Neuronal stem cell (in vitro differentiated cells): ENCODE measurements at regions not wholly inside any gene's neighbourhood (a gene's known extent, or its start where the extent isn't known, plus 50 kb on each side); places are given as distances from the start of the nearest gene placed in this dataset.

ENCODE experiments used
- DNase-seq: peaks from one replicate; pipeline ENCODE4 v3.0.0-alpha.2; 2013; ENCODE audit warnings: low spot score
- H2AFZ ChIP-seq: one replicate; pipeline ENCODE4 v1.6.1; 2013; ENCODE audit warnings: mild to moderate bottlenecking, low read length, inconsistent platforms
- H2AK5ac ChIP-seq: 2 replicates; pipeline ENCODE4 v1.6.1; 2013; ENCODE audit warnings: low read depth, mild to moderate bottlenecking, inconsistent platforms, low read length, moderate library complexity, mixed read lengths
- H2BK120ac ChIP-seq: 2 replicates; pipeline ENCODE4 v1.6.1; 2013; ENCODE audit warnings: low read depth, mild to moderate bottlenecking, inconsistent platforms, low read length, moderate library complexity, mixed read lengths
- H2BK12ac ChIP-seq: one replicate; pipeline ENCODE4 v1.6.1; 2013; ENCODE audit warnings: low read length, inconsistent platforms
- H2BK15ac ChIP-seq: 2 replicates; pipeline ENCODE4 v1.6.1; 2013; ENCODE audit warnings: mild to moderate bottlenecking, low read length, inconsistent platforms, mixed read lengths
- H2BK5ac ChIP-seq: one replicate; pipeline ENCODE4 v1.6.1; 2013; ENCODE audit warnings: inconsistent platforms, mild to moderate bottlenecking, low read length, moderate library complexity
- H3K14ac ChIP-seq: one replicate; pipeline ENCODE4 v1.6.1; 2013; ENCODE audit warnings: low read length, inconsistent platforms
- H3K18ac ChIP-seq: 2 replicates; pipeline ENCODE4 v1.6.1; 2013; ENCODE audit warnings: low read length, inconsistent platforms
- H3K23ac ChIP-seq: 2 replicates; pipeline ENCODE4 v1.6.1; 2013; ENCODE audit warnings: low read depth, mild to moderate bottlenecking, mixed read lengths, low read length, inconsistent platforms; ENCODE audit not compliant: poor library complexity
- H3K27ac ChIP-seq: replicated peaks from 3 replicates; pipeline ENCODE4 v1.5.1; 2013; ENCODE audit warnings: low read length, inconsistent platforms
- H3K27me3 ChIP-seq, 3 experiments: 2 replicates each; pipeline ENCODE4 v1.6.1; 2013; ENCODE audit warnings: low read length in 3 of 3, mild to moderate bottlenecking in 2 of 3, inconsistent platforms in 1 of 3, low read depth in 1 of 3, mixed read lengths in 1 of 3, moderate library complexity in 1 of 3; ENCODE audit not compliant: control insufficient read depth in 3 of 3, insufficient read depth in 3 of 3
- H3K36me3 ChIP-seq, 2 donors: replicated peaks in 1 of 2; 2 replicates each; pipeline ENCODE4 v1.6.1; 2013; ENCODE audit warnings: low read length in 2 of 2; ENCODE audit not compliant: control insufficient read depth in 2 of 2, insufficient read depth in 2 of 2
- H3K4ac ChIP-seq: 2 replicates; pipeline ENCODE4 v1.6.1; 2013; ENCODE audit warnings: inconsistent platforms, mild to moderate bottlenecking, low read length, moderate library complexity
- H3K4me1 ChIP-seq, 2 donors: 1 replicate in 1 of 2; 2 replicates in 1 of 2; pipeline ENCODE4 v1.6.1; 2013; ENCODE audit warnings: low read length in 2 of 2, low read depth in 1 of 2; ENCODE audit not compliant: control insufficient read depth in 2 of 2, insufficient read depth in 1 of 2
- H3K4me2 ChIP-seq: one replicate; pipeline ENCODE4 v1.6.1; 2013; ENCODE audit warnings: mild to moderate bottlenecking, low read length, inconsistent platforms; ENCODE audit not compliant: insufficient read depth, poor library complexity, severe bottlenecking
- H3K4me3 ChIP-seq, 2 donors: 2 replicates each; pipeline ENCODE4 v1.5.1; 2013; ENCODE audit warnings: low read length in 2 of 2, mild to moderate bottlenecking in 2 of 2, inconsistent platforms in 1 of 2, moderate library complexity in 1 of 2
- H3K79me1 ChIP-seq: one replicate; pipeline ENCODE4 v1.6.1; 2013; ENCODE audit warnings: low read depth, mild to moderate bottlenecking, inconsistent platforms, low read length, moderate library complexity
- H3K9ac ChIP-seq: one replicate; pipeline ENCODE4 v1.6.1; 2013; ENCODE audit warnings: mild to moderate bottlenecking, low read depth, low read length, inconsistent platforms; ENCODE audit not compliant: poor library complexity
- H3K9me3 ChIP-seq, 2 donors: replicated peaks in 1 of 2; 2 replicates each; pipeline versions ENCODE3 to v1.6.1; 2013; ENCODE audit warnings: low read length in 2 of 2, mild to moderate bottlenecking in 2 of 2, inconsistent platforms in 1 of 2, low read depth in 1 of 2, mixed read lengths in 1 of 2, moderate library complexity in 1 of 2; ENCODE audit not compliant: control insufficient read depth in 2 of 2, insufficient read depth in 1 of 2
- H4K8ac ChIP-seq: one replicate; pipeline ENCODE4 v1.6.1; 2013; ENCODE audit warnings: low read depth, mild to moderate bottlenecking, inconsistent platforms, low read length, moderate library complexity
- H4K91ac ChIP-seq: one replicate; pipeline ENCODE4 v1.6.1; 2013; ENCODE audit warnings: low read length, low read depth, mild to moderate bottlenecking, inconsistent platforms; ENCODE audit not compliant: poor library complexity
- WGBS, 2 donors: extraction: QIAGEN DNeasy Blood & Tissue Kit; methylation state at CpG; one replicate each; pipeline ENCODE4 v1.1.7; 2013; ENCODE audit warnings: missing lambda C conversion rate in 2 of 2, mixed read lengths in 1 of 2; ENCODE audit not compliant: insufficient read length in 2 of 2, insufficient replicate concordance in 1 of 2; ENCODE audit errors: extremely low coverage in 2 of 2; 5-methylcytosine and 5-hydroxymethylcytosine counted together

DNA sequence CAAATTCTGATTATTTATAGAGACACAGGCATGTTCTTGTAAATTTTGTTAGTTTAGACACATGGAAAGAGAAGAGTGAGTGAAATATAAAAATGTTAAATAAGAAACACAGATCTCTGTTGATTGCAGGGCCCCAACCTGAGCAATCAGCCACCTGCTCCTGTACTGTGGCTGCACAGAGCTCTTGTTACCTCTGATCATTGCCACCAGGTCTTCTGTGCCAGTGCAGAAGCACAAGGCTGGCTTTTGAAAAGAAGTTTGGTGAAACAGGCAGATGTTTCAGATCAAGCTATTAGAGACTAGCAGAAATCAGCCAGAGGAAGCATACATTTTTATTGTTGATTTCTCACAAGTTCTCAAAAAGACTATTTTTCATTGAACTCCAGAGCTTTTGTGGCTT is 434.1 kb upstream of the OR4E1 start:
- H2AK5ac ChIP-seq: no peak overlapping the region

DNA sequence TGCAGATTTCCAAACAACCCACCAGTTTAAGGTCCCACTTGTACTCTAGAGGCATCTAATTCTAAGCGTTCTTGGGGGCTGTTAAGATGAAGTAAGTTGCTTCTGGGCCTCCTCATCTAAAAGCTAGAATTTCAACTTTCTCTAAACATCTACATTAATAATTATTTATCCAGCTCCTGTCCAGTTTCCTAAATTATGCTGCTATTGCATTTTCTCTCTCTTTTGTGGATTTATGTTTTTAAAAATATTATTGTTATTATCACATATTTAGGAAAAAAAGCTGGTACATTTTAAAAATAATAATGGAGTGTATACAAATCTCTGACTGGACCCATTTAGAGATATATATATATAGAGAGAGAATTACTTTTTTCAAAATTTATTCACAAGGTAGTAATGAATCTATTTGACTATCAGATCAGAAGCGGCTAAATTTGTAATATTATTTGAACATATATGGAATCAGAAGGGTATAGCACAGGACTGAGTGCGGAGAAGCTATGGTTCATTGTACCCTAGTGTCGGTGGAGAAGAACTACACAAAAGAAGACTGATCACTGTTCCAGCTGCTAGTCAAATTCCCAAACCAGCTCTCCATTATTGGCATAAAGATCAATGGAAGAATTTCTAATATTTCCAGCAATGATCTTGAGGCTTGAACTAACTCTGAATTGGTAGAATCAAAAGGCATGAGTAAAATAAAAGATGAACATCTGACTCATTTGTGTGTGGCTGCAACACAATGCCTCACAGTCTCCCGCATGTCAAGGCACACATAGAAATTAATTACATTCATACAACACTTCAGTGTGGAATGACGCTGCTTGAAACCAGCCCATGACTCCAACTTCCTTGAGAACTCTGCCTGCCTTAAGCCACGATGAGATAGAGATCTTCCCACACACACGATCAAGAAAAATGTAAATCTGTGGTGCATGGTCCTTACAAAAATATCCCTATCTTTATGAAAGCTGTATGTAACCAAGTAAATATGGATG is 433.4 kb upstream of the OR4E1 start:
- H3K4me2 ChIP-seq: no peak overlapping the region
- no peak overlapping the region for H2BK12ac ChIP-seq
- no peak overlapping the region for H4K91ac ChIP-seq
- no peaks in the 10 kb centered on the region for H3K79me1 ChIP-seq
- H2BK5ac ChIP-seq: no peak overlapping the region
- H3K36me3 ChIP-seq: no peaks in the 10 kb centered on the region
- DNase-seq: no peak
- H2AK5ac ChIP-seq: no peak overlapping the region
- H4K8ac ChIP-seq: no peak overlapping the region
- no peak overlapping the region for H3K14ac ChIP-seq
- no peak overlapping the region for H3K23ac ChIP-seq
- no peak overlapping the region for H3K9ac ChIP-seq
- H2BK120ac ChIP-seq: no peak overlapping the region
- H2AFZ ChIP-seq: no peak overlapping the region
- no peaks in the 10 kb centered on the region for H3K9me3 ChIP-seq
- H3K4ac ChIP-seq: no peak overlapping the region
- WGBS, 2 donors: no CpG with 5 or more reads among the region's 8 CpGs
- no peak overlapping the region for H3K18ac ChIP-seq
- H2BK15ac ChIP-seq: no peak overlapping the region
- peaks cover 0 to 3% (median 0%) of the 10 kb centered on the region in 3 experiments for H3K27me3 ChIP-seq
- H3K4me3 ChIP-seq: no peak overlapping the region
- no peak overlapping the region for H3K27ac ChIP-seq
- no peaks in the 10 kb centered on the region for H3K4me1 ChIP-seq

More for the DNA sequence above, 434.1 kb upstream of the OR4E1 start:
- no peak overlapping the region for H3K4ac ChIP-seq
- no peak overlapping the region for H4K91ac ChIP-seq
- no peaks in the 10 kb centered on the region for H3K79me1 ChIP-seq
- no peak overlapping the region for H2BK12ac ChIP-seq
- no peaks in the 10 kb centered on the region for H3K4me1 ChIP-seq
- H3K9me3 ChIP-seq: no peaks in the 10 kb centered on the region
- H4K8ac ChIP-seq: no peak overlapping the region
- no peak overlapping the region for H3K14ac ChIP-seq
- H2BK120ac ChIP-seq: no peak overlapping the region
- H3K36me3 ChIP-seq: no peaks in the 10 kb centered on the region
- no peak overlapping the region for H2AFZ ChIP-seq
- no peak overlapping the region for H2BK15ac ChIP-seq
- H3K4me2 ChIP-seq: no peak overlapping the region
- H3K23ac ChIP-seq: no peak overlapping the region
- H3K4me3 ChIP-seq: no peak overlapping the region
- H2BK5ac ChIP-seq: no peak overlapping the region
- DNase-seq: no peak
- H3K18ac ChIP-seq: no peak overlapping the region
- no peak overlapping the region for H3K27ac ChIP-seq
- peaks cover 0 to 3% (median 0%) of the 10 kb centered on the region in 3 experiments for H3K27me3 ChIP-seq
- no peak overlapping the region for H3K9ac ChIP-seq

DNA sequence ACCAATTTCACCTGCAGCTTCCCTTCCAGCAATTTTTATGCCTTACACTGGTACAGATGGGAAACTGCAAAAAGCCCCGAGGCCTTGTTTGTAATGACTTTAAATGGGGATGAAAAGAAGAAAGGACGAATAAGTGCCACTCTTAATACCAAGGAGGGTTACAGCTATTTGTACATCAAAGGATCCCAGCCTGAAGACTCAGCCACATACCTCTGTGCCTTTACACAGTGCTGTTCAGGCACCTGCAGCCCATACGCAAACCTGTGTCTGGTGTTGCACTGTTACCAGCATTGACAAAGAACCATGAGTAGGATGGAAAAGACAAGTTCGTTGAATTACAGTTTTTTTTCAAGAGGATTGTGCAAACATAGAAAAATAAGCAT is 432.0 kb upstream of the OR4E1 start:
- Histone ChIP-seq H2BK15ac (no peak overlapping the region), H2BK120ac (no peak overlapping the region), H3K4me1 (no peaks in the 10 kb centered on the region), H3K27ac (no peak overlapping the region), H3K14ac (no peak overlapping the region), H4K91ac (no peak overlapping the region), H3K27me3 (peaks cover 0 to 3% (median 0%) of the 10 kb centered on the region in 3 experiments), H3K36me3 (no peaks in the 10 kb centered on the region), H4K8ac (no peak overlapping the region), H3K23ac (no peak overlapping the region), H3K9me3 (no peaks in the 10 kb centered on the region), H3K18ac (no peak overlapping the region), H3K9ac (no peak overlapping the region), H3K4ac (no peak overlapping the region), H2AK5ac (no peak overlapping the region), H2BK5ac (no peak overlapping the region), H2AFZ (no peak overlapping the region), H3K79me1 (no peaks in the 10 kb centered on the region), H3K4me2 (no peak overlapping the region), H3K4me3 (no peak overlapping the region), H2BK12ac (no peak overlapping the region)
- DNase-seq: no peak
- WGBS, 2 donors: no CpG with 5 or more reads among the region's 4 CpGs

DNA sequence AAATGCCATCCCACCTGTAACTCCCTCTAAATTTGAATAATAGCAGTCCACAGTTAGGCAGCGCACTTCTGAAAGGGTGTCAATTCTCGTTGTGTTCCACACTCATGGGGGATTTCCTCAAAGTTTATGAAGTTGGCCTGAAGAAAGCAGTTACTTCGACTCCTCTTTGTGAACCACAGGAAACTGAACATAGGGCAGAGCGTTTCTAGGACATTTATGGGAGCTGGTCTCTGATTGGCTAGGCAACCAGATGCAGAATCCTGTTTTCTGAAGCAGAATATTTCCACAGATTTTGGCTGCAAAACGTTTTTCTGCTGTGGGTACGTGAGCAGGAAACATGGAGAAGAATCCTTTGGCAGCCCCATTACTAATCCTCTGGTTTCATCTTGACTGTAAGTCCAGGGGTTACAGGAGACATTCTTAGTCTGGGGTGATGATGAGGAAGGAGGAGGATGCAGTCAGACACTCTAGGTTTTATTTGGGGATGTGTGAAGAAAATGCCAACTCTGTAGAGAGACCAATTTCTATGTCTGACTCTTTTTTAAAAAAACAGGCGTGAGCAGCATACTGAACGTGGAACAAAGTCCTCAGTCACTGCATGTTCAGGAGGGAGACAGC is 431.5 kb upstream of the OR4E1 start:
- Histone ChIP-seq H3K36me3 (no peaks in the 10 kb centered on the region), H4K8ac (no peak overlapping the region), H3K4ac (no peak overlapping the region), H3K27ac (no peak overlapping the region), H3K9me3 (no peaks in the 10 kb centered on the region), H3K4me3 (no peak overlapping the region), H3K79me1 (no peaks in the 10 kb centered on the region), H3K23ac (no peak overlapping the region), H2AK5ac (no peak overlapping the region), H3K27me3 (peaks cover 0 to 3% (median 0%) of the 10 kb centered on the region in 3 experiments), H3K18ac (no peak overlapping the region), H2BK120ac (no peak overlapping the region), H3K4me1 (no peaks in the 10 kb centered on the region), H2AFZ (no peak overlapping the region), H3K9ac (no peak overlapping the region), H3K4me2 (no peak overlapping the region), H2BK15ac (no peak overlapping the region), H2BK5ac (no peak overlapping the region), H4K91ac (no peak overlapping the region), H3K14ac (no peak overlapping the region), H2BK12ac (no peak overlapping the region)
- WGBS, 2 donors: no CpG with 5 or more reads among the region's 8 CpGs
- DNase-seq: no peak
